ENCODE measurements at regions not wholly inside any gene's neighbourhood (a gene's known extent, or its start where the extent isn't known, plus 50 kb on each side); places are given as distances from the start of the nearest gene placed in this dataset.
"Not testable (repeated sequence)": the region's sequence is repeated elsewhere in the genome, so short reads cannot be mapped to it uniquely, and the experiment has no call there.

DNA sequence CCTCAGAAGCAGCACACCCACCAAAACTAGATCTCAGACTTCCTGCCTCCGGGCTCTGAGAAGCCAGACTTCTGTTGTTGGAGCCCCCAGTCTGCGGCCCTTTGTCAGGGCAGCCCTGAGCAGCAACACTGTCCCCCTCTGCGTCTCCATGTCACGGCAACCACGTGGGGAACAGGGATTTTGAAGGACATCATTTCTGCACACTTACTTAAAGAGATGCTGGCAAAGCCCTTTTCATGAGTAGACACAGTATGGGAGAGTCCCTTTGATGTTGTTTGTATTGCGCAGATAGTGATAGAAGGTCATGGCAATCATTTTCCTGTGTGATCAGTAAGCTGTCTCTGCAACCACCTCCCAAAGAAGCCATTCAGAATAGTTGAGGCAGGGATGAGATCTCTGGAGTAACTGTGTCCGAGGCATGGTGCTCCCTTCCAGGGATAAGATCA lies 69.1 kb upstream of the ID2 start:
- CTCF ChIA-PET: no interaction called here
- BruUV-seq (replicated peaks): no TSS peak

GRCh38 chr2:8613207-8613999 lies 68.5 kb upstream of the ID2 start:
- H3K27me3 ChIP-seq (replicated peaks; ENCODE audit: insufficient read depth, low read depth, low read length, poor library complexity); H3K4me1 ChIP-seq (ENCODE audit: insufficient read depth, low read length, poor library complexity, severe bottlenecking); H3K27ac ChIP-seq (ENCODE audit: low read depth, low read length, poor library complexity, severe bottlenecking); H3K36me3 ChIP-seq (ENCODE audit: insufficient read depth, low read length, poor library complexity, severe bottlenecking); H3K4me3 ChIP-seq (ENCODE audit: low read depth, low read length, poor library complexity, severe bottlenecking); intact Hi-C loops (cut with micrococcal nuclease; ENCODE audit: unreplicated experiment); POLR2A ChIA-PET (ENCODE audit: low non-redundant PET); BruUV-seq (replicated peaks); DNase-seq (ENCODE audit: low spot score); CTCF ChIA-PET; H3K9me3 ChIP-seq (ENCODE audit: low read depth, low read length, poor library complexity, severe bottlenecking): not testable (repeated sequence)

More for the DNA sequence above, 69.1 kb upstream of the ID2 start:
- no peaks in the 10 kb centered on the region for H3K27me3 ChIP-seq (replicated peaks; ENCODE audit: insufficient read depth, low read depth, low read length, poor library complexity)
- POLR2A ChIA-PET (ENCODE audit: low non-redundant PET): no interaction called here
- no peak overlapping the region for H3K27ac ChIP-seq (ENCODE audit: low read depth, low read length, poor library complexity, severe bottlenecking)
- TF ChIP-seq, protein P1, sequence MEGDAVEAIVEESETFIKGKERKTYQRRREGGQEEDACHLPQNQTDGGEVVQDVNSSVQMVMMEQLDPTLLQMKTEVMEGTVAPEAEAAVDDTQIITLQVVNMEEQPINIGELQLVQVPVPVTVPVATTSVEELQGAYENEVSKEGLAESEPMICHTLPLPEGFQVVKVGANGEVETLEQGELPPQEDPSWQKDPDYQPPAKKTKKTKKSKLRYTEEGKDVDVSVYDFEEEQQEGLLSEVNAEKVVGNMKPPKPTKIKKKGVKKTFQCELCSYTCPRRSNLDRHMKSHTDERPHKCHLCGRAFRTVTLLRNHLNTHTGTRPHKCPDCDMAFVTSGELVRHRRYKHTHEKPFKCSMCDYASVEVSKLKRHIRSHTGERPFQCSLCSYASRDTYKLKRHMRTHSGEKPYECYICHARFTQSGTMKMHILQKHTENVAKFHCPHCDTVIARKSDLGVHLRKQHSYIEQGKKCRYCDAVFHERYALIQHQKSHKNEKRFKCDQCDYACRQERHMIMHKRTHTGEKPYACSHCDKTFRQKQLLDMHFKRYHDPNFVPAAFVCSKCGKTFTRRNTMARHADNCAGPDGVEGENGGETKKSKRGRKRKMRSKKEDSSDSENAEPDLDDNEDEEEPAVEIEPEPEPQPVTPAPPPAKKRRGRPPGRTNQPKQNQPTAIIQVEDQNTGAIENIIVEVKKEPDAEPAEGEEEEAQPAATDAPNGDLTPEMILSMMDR (conservative IDR thresholded peaks at IDR 0.05; ENCODE audit: low read depth, low read length): no peak
- TF ChIP-seq EZH2 (IDR thresholded peaks at IDR 0.05; ENCODE audit: borderline replicate concordance, low read depth, low read length, poor library complexity, severe bottlenecking): no peak
- no peaks in the 10 kb centered on the region for H3K36me3 ChIP-seq (ENCODE audit: insufficient read depth, low read length, poor library complexity, severe bottlenecking)
- no peaks in the 10 kb centered on the region for H3K9me3 ChIP-seq (ENCODE audit: low read depth, low read length, poor library complexity, severe bottlenecking)
- no peaks in the 10 kb centered on the region for H3K4me1 ChIP-seq (ENCODE audit: insufficient read depth, low read length, poor library complexity, severe bottlenecking)
- no peak overlapping the region for H3K4me3 ChIP-seq (ENCODE audit: low read depth, low read length, poor library complexity, severe bottlenecking)
- no peak for DNase-seq (ENCODE audit: low spot score)
- intact Hi-C loops (cut with micrococcal nuclease; ENCODE audit: unreplicated experiment): no loop called here

- no peak overlapping the region for H3K4me3 ChIP-seq (ENCODE audit: low read depth, low read length, poor library complexity, severe bottlenecking)
- POLR2A ChIA-PET (ENCODE audit: low non-redundant PET): no interaction called here
- no peak for DNase-seq (ENCODE audit: low spot score)
- H3K4me1 ChIP-seq (ENCODE audit: insufficient read depth, low read length, poor library complexity, severe bottlenecking): no peaks in the 10 kb centered on the region
- BruUV-seq (replicated peaks): no TSS peak
- no peaks in the 10 kb centered on the region for H3K9me3 ChIP-seq (ENCODE audit: low read depth, low read length, poor library complexity, severe bottlenecking)
- intact Hi-C loops (cut with micrococcal nuclease; ENCODE audit: unreplicated experiment): no loop called here
- CTCF ChIA-PET: no interaction called here
- no peaks in the 10 kb centered on the region for H3K36me3 ChIP-seq (ENCODE audit: insufficient read depth, low read length, poor library complexity, severe bottlenecking)
- TF ChIP-seq EZH2 (IDR thresholded peaks at IDR 0.05; ENCODE audit: borderline replicate concordance, low read depth, low read length, poor library complexity, severe bottlenecking): no peak
- TF ChIP-seq, protein P1 (conservative IDR thresholded peaks at IDR 0.05; ENCODE audit: low read depth, low read length): no peak
- no peak overlapping the region for H3K27ac ChIP-seq (ENCODE audit: low read depth, low read length, poor library complexity, severe bottlenecking)
- H3K27me3 ChIP-seq (replicated peaks; ENCODE audit: insufficient read depth, low read depth, low read length, poor library complexity): no peaks in the 10 kb centered on the region
Measured at GRCh38 chr2:8614646-8615045, 67.2 kb upstream of the ID2 start.

DNA sequence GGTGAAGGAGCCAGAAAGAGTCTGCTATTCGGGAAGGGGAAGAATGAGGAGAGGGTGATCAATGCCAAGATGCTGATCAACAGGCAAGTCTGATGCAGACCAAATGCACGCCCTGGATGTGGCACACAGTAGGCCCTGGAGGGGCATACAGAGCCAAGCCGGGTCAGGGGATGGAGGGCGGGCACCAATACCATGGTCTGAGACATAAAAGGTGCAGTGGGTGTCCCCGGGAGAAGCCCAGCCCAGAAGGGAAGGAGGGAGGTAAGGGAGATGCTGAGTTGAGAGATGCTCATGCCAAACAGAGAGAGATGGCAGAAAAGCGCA lies 66.6 kb upstream of the ID2 start:
- intact Hi-C loops (cut with micrococcal nuclease; ENCODE audit: unreplicated experiment): no loop called here
- ChIA-PET POLR2A (ENCODE audit: low non-redundant PET) (no interaction called here), CTCF (no interaction called here)
- no TSS peak for BruUV-seq (replicated peaks)
- Histone ChIP-seq H3K27me3 (replicated peaks; ENCODE audit: insufficient read depth, low read depth, low read length, poor library complexity) (no peaks in the 10 kb centered on the region), H3K9me3 (ENCODE audit: low read depth, low read length, poor library complexity, severe bottlenecking) (no peaks in the 10 kb centered on the region), H3K36me3 (ENCODE audit: insufficient read depth, low read length, poor library complexity, severe bottlenecking) (no peaks in the 10 kb centered on the region), H3K4me3 (ENCODE audit: low read depth, low read length, poor library complexity, severe bottlenecking) (no peak overlapping the region), H3K4me1 (ENCODE audit: insufficient read depth, low read length, poor library complexity, severe bottlenecking) (no peaks in the 10 kb centered on the region), H3K27ac (ENCODE audit: low read depth, low read length, poor library complexity, severe bottlenecking) (no peak overlapping the region)
- no peak for DNase-seq (ENCODE audit: low spot score)
- TF ChIP-seq, protein P1 (conservative IDR thresholded peaks at IDR 0.05; ENCODE audit: low read depth, low read length): no peak
- TF ChIP-seq EZH2 (IDR thresholded peaks at IDR 0.05; ENCODE audit: borderline replicate concordance, low read depth, low read length, poor library complexity, severe bottlenecking): no peak
